ENCODE measurements at regions not wholly inside any gene's neighbourhood (a gene's known extent, or its start where the extent isn't known, plus 50 kb on each side); places are given as distances from the start of the nearest gene placed in this dataset.

DNA sequence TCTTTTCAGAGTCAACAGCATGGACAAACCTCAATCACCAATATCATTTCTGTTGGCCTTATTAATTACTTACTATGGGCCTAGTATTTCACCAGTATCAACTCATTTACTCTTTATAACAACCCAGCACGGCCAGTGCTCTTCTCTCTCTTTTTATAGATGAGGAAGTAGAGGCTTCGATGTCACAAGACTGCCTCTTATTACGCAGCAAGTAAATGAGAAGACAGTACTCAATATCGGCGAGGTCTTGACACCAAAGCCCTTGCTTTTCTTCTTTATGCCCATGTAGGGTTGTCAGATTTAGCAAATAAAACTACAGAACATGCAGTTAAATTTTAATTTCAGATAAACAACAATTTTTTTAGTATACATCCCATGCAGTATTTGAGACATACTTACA is 99.0 kb upstream of the KCNMB2 start:
- peaks cover 20% of the 10 kb centered on the region for H3K27me3 Mint-ChIP-seq
- DNase-seq = no peak
- no peaks in the 10 kb centered on the region for H3K4me1 Mint-ChIP-seq
- H3K36me3 Mint-ChIP-seq (ENCODE audit: low read depth) = peaks cover 2% of the 10 kb centered on the region
- no peak for ATAC-seq
- no peak overlapping the region for H3K4me3 Mint-ChIP-seq
- no peaks in the 10 kb centered on the region for H3K9me3 ChIP-seq (ENCODE audit: control insufficient read depth, low read length, poor library complexity, severe bottlenecking)
- H3K27ac Mint-ChIP-seq = no peak overlapping the region

DNA sequence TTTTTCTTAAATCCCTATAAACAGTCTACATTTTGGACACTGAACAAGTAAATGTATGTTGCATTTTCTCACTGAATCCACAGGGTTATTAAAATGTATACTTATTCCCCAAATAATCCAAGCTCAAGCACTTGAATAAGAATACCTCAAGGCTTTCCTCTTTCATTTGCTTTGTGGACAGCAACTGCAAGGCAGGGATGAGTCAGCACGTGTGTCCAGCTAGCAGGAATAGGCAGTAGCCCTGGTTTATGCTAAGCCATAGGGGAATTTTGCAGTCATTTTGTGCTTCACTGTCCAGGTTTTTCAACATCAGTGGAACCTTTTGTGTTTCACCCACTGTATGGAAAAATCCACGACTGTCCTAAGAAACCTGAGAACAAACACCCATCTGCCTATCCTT is 96.7 kb upstream of the KCNMB2 start:
- Mint-ChIP-seq H3K4me3 (no peak overlapping the region), H3K4me1 (no peaks in the 10 kb centered on the region), H3K27me3 (peaks cover 15% of the 10 kb centered on the region), H3K27ac (no peak overlapping the region), H3K36me3 (ENCODE audit: low read depth) (peaks cover 2% of the 10 kb centered on the region)
- no peak for DNase-seq
- H3K9me3 ChIP-seq (ENCODE audit: control insufficient read depth, low read length, poor library complexity, severe bottlenecking) = no peaks in the 10 kb centered on the region
- ATAC-seq = no peak

- H3K27ac Mint-ChIP-seq = no peak overlapping the region
- ATAC-seq = no peak
- H3K36me3 Mint-ChIP-seq (ENCODE audit: low read depth) = peaks cover 2% of the 10 kb centered on the region
- H3K9me3 ChIP-seq (ENCODE audit: control insufficient read depth, low read length, poor library complexity, severe bottlenecking) = no peaks in the 10 kb centered on the region
- H3K4me1 Mint-ChIP-seq = no peaks in the 10 kb centered on the region
- H3K27me3 Mint-ChIP-seq = peaks cover 15% of the 10 kb centered on the region
- DNase-seq = no peak
- no peak overlapping the region for H3K4me3 Mint-ChIP-seq
Observed at GRCh38 chr3:178440043-178440442, 96.2 kb upstream of the KCNMB2 start.

DNA sequence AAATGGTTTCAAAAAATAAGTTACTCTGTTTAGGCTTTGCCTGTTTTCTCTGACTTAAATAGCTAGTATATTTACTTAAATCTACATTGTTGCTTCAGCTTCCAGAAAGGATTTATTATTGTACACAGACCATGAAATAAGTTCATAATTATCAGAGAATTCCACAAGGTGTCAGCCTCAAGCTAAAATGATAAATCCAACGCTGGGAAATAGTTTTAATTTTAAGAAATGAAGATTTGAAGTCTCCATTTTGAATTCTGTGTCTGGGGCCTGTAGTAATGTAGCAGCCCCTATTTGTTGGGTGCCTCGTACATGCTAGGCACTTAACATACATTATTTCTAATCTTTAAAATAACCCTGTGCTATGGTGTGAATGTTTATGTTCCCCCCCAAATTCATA is 92.6 kb upstream of the KCNMB2 start:
- ATAC-seq (no peak), DNase-seq (no peak)
- Mint-ChIP-seq H3K36me3 (ENCODE audit: low read depth) (peaks cover 4% of the 10 kb centered on the region), H3K4me1 (no peaks in the 10 kb centered on the region), H3K27me3 (peaks cover 24% of the 10 kb centered on the region), H3K4me3 (no peak overlapping the region), H3K27ac (no peak overlapping the region)
- H3K9me3 ChIP-seq (ENCODE audit: control insufficient read depth, low read length, poor library complexity, severe bottlenecking) = no peaks in the 10 kb centered on the region

- H3K27ac Mint-ChIP-seq = no peak overlapping the region
- ATAC-seq (no peak), DNase-seq (no peak)
- peaks cover 4% of the 10 kb centered on the region for H3K36me3 Mint-ChIP-seq (ENCODE audit: low read depth)
- H3K27me3 Mint-ChIP-seq = peaks cover 30% of the 10 kb centered on the region
- H3K4me1 Mint-ChIP-seq = no peaks in the 10 kb centered on the region
- no peak overlapping the region for H3K4me3 Mint-ChIP-seq
- H3K9me3 ChIP-seq (ENCODE audit: control insufficient read depth, low read length, poor library complexity, severe bottlenecking) = no peaks in the 10 kb centered on the region
Observed at GRCh38 chr3:178445139-178445538, 91.1 kb upstream of the KCNMB2 start.

DNA sequence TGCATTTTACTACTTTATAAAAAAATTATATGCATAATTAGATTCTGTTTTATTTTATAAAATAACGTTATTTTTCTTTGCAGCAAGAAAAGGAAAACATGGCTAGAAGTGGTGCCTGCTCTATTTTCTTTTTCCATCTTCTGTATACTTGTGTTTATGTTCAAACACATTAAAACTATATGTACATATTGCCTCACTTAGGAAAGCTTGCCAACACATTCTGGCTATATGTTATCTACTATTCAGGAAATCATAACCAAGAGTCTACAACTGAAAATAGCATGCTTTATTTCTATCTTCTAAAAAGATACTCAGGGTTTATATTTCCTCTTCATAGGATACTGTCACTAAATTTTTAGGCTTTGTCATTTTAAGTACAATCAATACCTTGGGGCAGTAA is 90.2 kb upstream of the KCNMB2 start:
- ATAC-seq (no peak), DNase-seq (no peak)
- no peak overlapping the region for H3K27ac Mint-ChIP-seq
- H3K4me1 Mint-ChIP-seq = no peaks in the 10 kb centered on the region
- no peak overlapping the region for H3K4me3 Mint-ChIP-seq
- H3K27me3 Mint-ChIP-seq = peaks cover 31% of the 10 kb centered on the region
- no peaks in the 10 kb centered on the region for H3K9me3 ChIP-seq (ENCODE audit: control insufficient read depth, low read length, poor library complexity, severe bottlenecking)
- peaks cover 4% of the 10 kb centered on the region for H3K36me3 Mint-ChIP-seq (ENCODE audit: low read depth)

DNA sequence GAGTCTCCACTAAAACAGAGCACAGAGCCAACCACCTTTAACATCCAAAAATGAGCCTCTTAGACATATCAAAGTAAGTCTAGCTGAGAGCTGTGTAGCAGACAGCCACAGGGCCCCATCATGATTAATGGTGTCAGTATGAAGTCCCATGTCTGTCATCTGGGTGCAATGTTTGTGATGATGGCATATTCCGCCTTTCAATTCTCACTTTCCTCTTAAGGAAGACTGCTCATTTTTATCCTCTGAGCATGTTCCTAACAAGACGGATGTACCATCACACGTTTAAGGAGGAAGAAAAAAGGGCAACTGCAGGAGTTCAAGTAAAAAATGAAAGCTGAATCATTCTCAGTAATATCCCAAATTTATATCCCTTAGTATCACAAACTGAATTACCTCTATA is 85.8 kb upstream of the KCNMB2 start:
- no peak overlapping the region for H3K4me3 Mint-ChIP-seq
- H3K4me1 Mint-ChIP-seq = no peaks in the 10 kb centered on the region
- DNase-seq (no peak), ATAC-seq (no peak)
- H3K27ac Mint-ChIP-seq = no peak overlapping the region
- H3K9me3 ChIP-seq (ENCODE audit: control insufficient read depth, low read length, poor library complexity, severe bottlenecking) = no peaks in the 10 kb centered on the region
- H3K27me3 Mint-ChIP-seq = peaks cover 24% of the 10 kb centered on the region
- peaks cover 1% of the 10 kb centered on the region for H3K36me3 Mint-ChIP-seq (ENCODE audit: low read depth)

GRCh38 chr3:178451799-178452198 is 84.4 kb upstream of the KCNMB2 start:
- Mint-ChIP-seq H3K27me3 (peaks cover 30% of the 10 kb centered on the region), H3K4me1 (no peaks in the 10 kb centered on the region), H3K36me3 (ENCODE audit: low read depth) (no peaks in the 10 kb centered on the region), H3K27ac (no peak overlapping the region), H3K4me3 (no peak overlapping the region)
- no peaks in the 10 kb centered on the region for H3K9me3 ChIP-seq (ENCODE audit: control insufficient read depth, low read length, poor library complexity, severe bottlenecking)
- ATAC-seq (no peak), DNase-seq (no peak)

GRCh38 chr3:178454726-178455125 is 81.5 kb upstream of the KCNMB2 start:
- ATAC-seq = no peak
- Mint-ChIP-seq H3K4me3 (no peak overlapping the region), H3K27ac (no peak overlapping the region), H3K27me3 (peaks cover 37% of the 10 kb centered on the region), H3K4me1 (peaks cover 2% of the 10 kb centered on the region), H3K36me3 (ENCODE audit: low read depth) (no peaks in the 10 kb centered on the region)
- no peaks in the 10 kb centered on the region for H3K9me3 ChIP-seq (ENCODE audit: control insufficient read depth, low read length, poor library complexity, severe bottlenecking)
- DNase-seq = no peak

DNA sequence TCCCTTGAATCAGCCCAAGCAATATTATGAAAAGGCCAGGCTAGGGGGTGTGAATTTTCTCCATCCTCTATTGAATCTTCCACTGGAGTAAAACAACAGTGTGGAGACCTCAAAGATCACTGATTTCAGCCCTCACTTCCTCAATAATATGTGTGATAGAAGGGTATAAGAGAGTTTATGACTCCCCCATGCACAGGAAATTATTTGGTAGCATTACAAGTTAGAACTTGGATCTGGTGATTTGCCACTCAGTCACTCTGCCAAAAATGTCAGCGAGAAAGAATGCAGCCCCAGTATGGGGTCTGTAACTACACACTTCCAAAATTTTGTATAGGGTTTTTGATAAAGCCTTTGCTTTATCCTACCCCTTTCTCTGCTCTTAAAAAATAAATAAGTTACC is 81.0 kb upstream of the KCNMB2 start:
- no peak for ATAC-seq
- no peak overlapping the region for H3K4me3 Mint-ChIP-seq
- no peak for DNase-seq
- no peak overlapping the region for H3K27ac Mint-ChIP-seq
- no peaks in the 10 kb centered on the region for H3K9me3 ChIP-seq (ENCODE audit: control insufficient read depth, low read length, poor library complexity, severe bottlenecking)
- H3K27me3 Mint-ChIP-seq = peaks cover 42% of the 10 kb centered on the region
- no peaks in the 10 kb centered on the region for H3K36me3 Mint-ChIP-seq (ENCODE audit: low read depth)
- H3K4me1 Mint-ChIP-seq = peaks cover 2% of the 10 kb centered on the region

GRCh38 chr3:178455946-178456345 is 80.3 kb upstream of the KCNMB2 start:
- Mint-ChIP-seq H3K27ac (no peak overlapping the region), H3K4me3 (no peak overlapping the region), H3K4me1 (peaks cover 2% of the 10 kb centered on the region), H3K36me3 (ENCODE audit: low read depth) (no peaks in the 10 kb centered on the region), H3K27me3 (peaks cover 42% of the 10 kb centered on the region)
- DNase-seq (no peak), ATAC-seq (no peak)
- H3K9me3 ChIP-seq (ENCODE audit: control insufficient read depth, low read length, poor library complexity, severe bottlenecking) = no peaks in the 10 kb centered on the region

DNA sequence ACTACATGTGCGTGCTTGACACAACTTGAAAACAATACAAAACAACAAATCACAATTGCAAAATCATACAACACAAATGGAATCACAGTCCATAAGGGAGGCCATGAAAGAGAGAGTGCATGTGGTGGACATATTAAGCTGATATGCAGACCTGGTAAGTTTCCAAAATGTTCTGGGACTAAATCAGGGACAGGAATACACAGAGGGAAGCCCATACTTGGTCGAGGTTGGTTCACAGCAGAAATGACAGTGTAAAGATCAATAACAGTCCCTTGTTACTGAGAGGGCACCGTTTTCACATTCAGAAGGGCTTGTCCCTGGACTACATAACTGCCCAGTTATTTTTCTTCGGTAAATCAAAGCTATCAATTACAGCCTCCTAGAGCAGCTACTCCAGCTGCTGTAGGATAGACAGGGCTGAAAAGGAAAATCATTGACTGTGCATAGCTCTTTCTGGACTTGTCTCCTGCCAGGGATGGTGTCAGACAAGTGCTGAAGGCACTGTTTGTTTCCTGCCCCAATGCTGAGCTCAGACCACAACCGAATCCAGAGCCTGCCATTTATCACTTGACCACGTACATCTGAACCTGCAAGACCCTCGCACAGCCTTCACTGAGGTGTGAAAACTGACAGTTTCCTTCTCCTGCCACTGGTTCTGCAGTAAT is 79.5 kb upstream of the KCNMB2 start:
- ATAC-seq (no peak), DNase-seq (no peak)
- H3K4me1 Mint-ChIP-seq = peaks cover 2% of the 10 kb centered on the region
- H3K36me3 Mint-ChIP-seq (ENCODE audit: low read depth) = no peaks in the 10 kb centered on the region
- H3K4me3 Mint-ChIP-seq = no peak overlapping the region
- H3K27ac Mint-ChIP-seq = no peak overlapping the region
- peaks cover 50% of the 10 kb centered on the region for H3K27me3 Mint-ChIP-seq
- H3K9me3 ChIP-seq (ENCODE audit: control insufficient read depth, low read length, poor library complexity, severe bottlenecking) = no peaks in the 10 kb centered on the region

- Mint-ChIP-seq H3K27me3 (peaks cover 55% of the 10 kb centered on the region), H3K27ac (no peak overlapping the region), H3K4me1 (peaks cover 2% of the 10 kb centered on the region), H3K36me3 (ENCODE audit: low read depth) (no peaks in the 10 kb centered on the region), H3K4me3 (no peak overlapping the region)
- no peaks in the 10 kb centered on the region for H3K9me3 ChIP-seq (ENCODE audit: control insufficient read depth, low read length, poor library complexity, severe bottlenecking)
- DNase-seq = no peak
- no peak for ATAC-seq
Observed at GRCh38 chr3:178457511-178457910, 78.7 kb upstream of the KCNMB2 start.

- no peak overlapping the region for H3K4me3 Mint-ChIP-seq
- DNase-seq (no peak), ATAC-seq (no peak)
- H3K27ac Mint-ChIP-seq = no peak overlapping the region
- H3K4me1 Mint-ChIP-seq = peaks cover 2% of the 10 kb centered on the region
- no peaks in the 10 kb centered on the region for H3K36me3 Mint-ChIP-seq (ENCODE audit: low read depth)
- H3K27me3 Mint-ChIP-seq = peaks cover 64% of the 10 kb centered on the region
- no peaks in the 10 kb centered on the region for H3K9me3 ChIP-seq (ENCODE audit: control insufficient read depth, low read length, poor library complexity, severe bottlenecking)
Observed at GRCh38 chr3:178458313-178459037, 77.8 kb upstream of the KCNMB2 start.
